GM12878 (cell line): ENCODE measurements at regions not wholly inside any gene's neighbourhood (a gene's known extent, or its start where the extent isn't known, plus 50 kb on each side); places are given as distances from the start of the nearest gene placed in this dataset.

Source experiments
- ATAC-seq: fragments of 200-7000 bp; cut with Tn5 transposase; 3 replicates; pipeline ENCODE4 v1.9.1; 2020; ENCODE audit warnings: mild to moderate bottlenecking, moderate library complexity
- BruUV-seq: library from RNA; stranded (reverse); fragments of 400-500 nt; replicated peaks from 2 replicates; lab custom pipeline; 2021; lab: Mats Ljungman, UMichigan
- CTCF ChIA-PET: fragments of 300-600 bp; sonication (Branson Sonifier 250); formaldehyde crosslinking; extraction: SDS; loops from one replicate; lab custom pipeline; 2021; ENCODE audit warnings: inconsistent platforms; lab: Yijun Ruan, JAX
- POLR2A ChIA-PET: fragments of 350-600 bp; formaldehyde crosslinking; extraction: SDS; loops from one replicate; lab custom pipeline; 2021; ENCODE audit warnings: inconsistent platforms; lab: Charles Lee
- RAD21 ChIA-PET: fragments of 300-600 bp; sonication (Branson Sonifier 250); formaldehyde crosslinking; loops from one replicate; lab custom pipeline; 2023; ENCODE audit warnings: antibody characterized with exemption; ENCODE audit not compliant: unreplicated experiment; lab: Charles Lee
- SMC1A ChIA-PET: fragments of 300-600 bp; sonication (Branson Sonifier 250); formaldehyde crosslinking; loops from one replicate; lab custom pipeline; 2023; ENCODE audit not compliant: unreplicated experiment, uncharacterized antibody; lab: Charles Lee
- DNase-seq: peaks from one replicate; pipeline ENCODE4 v3.0.0-alpha.2; 2011; ENCODE audit warnings: low read depth, low spot score
- FAIRE-seq: peaks from 3 replicates; lab custom pipeline; 2011; peaks lifted over from hg19 to GRCh38; lab: Jason Lieb, UNC
- H2AFZ ChIP-seq: 2 replicates; pipeline ENCODE4 v1.6.0; 2011; ENCODE audit warnings: low read depth, low read length, control low read depth; ENCODE audit not compliant: control insufficient read depth
- H3K27ac ChIP-seq: 2 replicates; pipeline ENCODE4 v1.5.1; 2011; ENCODE audit warnings: control low read depth; ENCODE audit not compliant: control insufficient read depth, insufficient read depth
- H3K27me3 ChIP-seq, 2 experiments: replicated peaks in 1 of 2; 2 replicates each; pipeline versions ENCODE4 v1.6.0 to v1.6.1; 2011; ENCODE audit warnings: low read length in 1 of 2; ENCODE audit not compliant: control insufficient read depth in 2 of 2, insufficient read depth in 2 of 2
- H3K36me3 ChIP-seq, 2 experiments: 2 replicates each; pipeline ENCODE4 v1.5.1; 2011; ENCODE audit warnings: low read length in 1 of 2; ENCODE audit not compliant: control insufficient read depth in 2 of 2, insufficient read depth in 2 of 2
- H3K4me1 ChIP-seq: 2 replicates; pipeline ENCODE4 v1.6.1; 2011; ENCODE audit warnings: mild to moderate bottlenecking, low read length, moderate library complexity, mixed read lengths; ENCODE audit not compliant: control insufficient read depth, insufficient read depth
- H3K4me2 ChIP-seq: 2 replicates; pipeline ENCODE4 v1.6.0; 2011; ENCODE audit warnings: control low read depth; ENCODE audit not compliant: control insufficient read depth, insufficient read depth
- H3K4me3 ChIP-seq: fragments of 200-600 bp; sonication (generic); 2 replicates; pipeline ENCODE4 v1.5.1; 2016
- H3K79me2 ChIP-seq: 2 replicates; pipeline ENCODE4 v1.6.0; 2011; ENCODE audit warnings: low read length; ENCODE audit not compliant: control insufficient read depth, insufficient read depth
- H3K9ac ChIP-seq: 2 replicates; pipeline ENCODE4 v1.8.0; 2011; ENCODE audit warnings: low read length, control low read depth, mixed read lengths; ENCODE audit not compliant: control insufficient read depth, insufficient read depth
- H3K9me3 ChIP-seq: replicated peaks from 3 replicates; pipeline ENCODE4 v1.5.1; 2011; ENCODE audit warnings: mild to moderate bottlenecking, low read length; ENCODE audit not compliant: control insufficient read depth, insufficient read depth
- H4K20me1 ChIP-seq: 2 replicates; pipeline ENCODE4 v1.6.0; 2011; ENCODE audit not compliant: control insufficient read depth, insufficient read depth
- ATF7 ChIP-seq: fragments of 450-650 bp; IDR thresholded peaks from 2 replicates; pipeline ENCODE4 v1.6.1; 2016; ENCODE audit warnings: low read depth, mild to moderate bottlenecking
- BMI1 ChIP-seq: fragments of 450-650 bp; IDR thresholded peaks from 2 replicates; pipeline ENCODE4 v1.6.1; 2016; ENCODE audit warnings: mild to moderate bottlenecking, moderate library complexity, borderline replicate concordance
- CBX5 ChIP-seq: sonication (generic); IDR thresholded peaks from 2 replicates; pipeline ENCODE4 v1.6.1; 2016; ENCODE audit warnings: low read depth, moderate library complexity, mild to moderate bottlenecking, inconsistent platforms
- EP300 ChIP-seq, 2 experiments: fragments of 150-350 bp in 1 of 2; IDR thresholded peaks; 2 replicates each; pipeline ENCODE4 v1.6.1; 2011 to 2012; ENCODE audit warnings: low read depth in 2 of 2, low read length in 2 of 2, borderline replicate concordance in 1 of 2, improper control_type of control experiment in 1 of 2, inconsistent platforms in 1 of 2; ENCODE audit not compliant: control insufficient read depth in 1 of 2
- FOXK2 ChIP-seq: fragments of 450-650 bp; IDR thresholded peaks from 2 replicates; pipeline ENCODE4 v1.6.1; 2017; ENCODE audit warnings: mild to moderate bottlenecking, moderate library complexity
- PML ChIP-seq: IDR thresholded peaks from 2 replicates; pipeline ENCODE4 v1.6.1; 2012; ENCODE audit warnings: low read length, inconsistent platforms
- RBBP5 ChIP-seq: fragments of 200-600 bp; sonication (generic); conservative IDR thresholded peaks from 2 replicates; pipeline ENCODE4 v1.6.1; 2016
- SMC3 ChIP-seq: IDR thresholded peaks from 2 replicates; pipeline ENCODE4 v1.6.1; 2011; ENCODE audit warnings: low read length, improper control_type of control experiment, borderline replicate concordance
- TARDBP ChIP-seq: IDR thresholded peaks from 2 replicates; pipeline ENCODE4 v1.6.1; 2016; ENCODE audit warnings: borderline replicate concordance
- ZNF217 ChIP-seq: fragments of 450-650 bp; IDR thresholded peaks from 2 replicates; pipeline ENCODE4 v1.6.1; 2017; ENCODE audit warnings: antibody characterized with exemption, mild to moderate bottlenecking
- ZNF384 ChIP-seq: IDR thresholded peaks from 2 replicates; pipeline ENCODE4 v1.6.1; 2012; ENCODE audit warnings: low read depth, mild to moderate bottlenecking, low read length, improper control_type of control experiment, borderline replicate concordance
- WGBS: methylation state at CpG from one replicate; pipeline ENCODE4 v1.1.6; 2016; ENCODE audit warnings: low lambda C conversion rate; ENCODE audit not compliant: insufficient replicate concordance, insufficient coverage; ENCODE audit errors: missing lambda C conversion rate; 5-methylcytosine and 5-hydroxymethylcytosine counted together
- in situ Hi-C: fragments of 300-500 bp; cut with MboI; formaldehyde crosslinking; loops from 9 replicates; pipeline ENCODE4 v1.14.3; 2018; ENCODE audit warnings: mixed read lengths
- intact Hi-C: fragments of 100-400 bp; cut with micrococcal nuclease; formaldehyde crosslinking; loops from one replicate; pipeline ENCODE4 v1.14.2; 2022; ENCODE audit not compliant: unreplicated experiment
- TF ChIP-seq, protein P1 (sequence below): fragments of 150-350 bp; IDR thresholded peaks from 2 replicates; pipeline ENCODE4 v1.6.1; 2014; ENCODE audit warnings: mild to moderate bottlenecking, low read depth, low read length
- TF ChIP-seq, protein P2 (sequence below): fragments of 450-650 bp; formaldehyde crosslinking; IDR thresholded peaks from 2 replicates; pipeline ENCODE4 v1.4.0; 2022; ENCODE audit warnings: mild to moderate bottlenecking, moderate library complexity
- TF ChIP-seq, protein P3 (sequence below): fragments of 450-650 bp; IDR thresholded peaks from 2 replicates; pipeline ENCODE4 v1.6.1; 2017; ENCODE audit warnings: mild to moderate bottlenecking, moderate library complexity

DNA sequence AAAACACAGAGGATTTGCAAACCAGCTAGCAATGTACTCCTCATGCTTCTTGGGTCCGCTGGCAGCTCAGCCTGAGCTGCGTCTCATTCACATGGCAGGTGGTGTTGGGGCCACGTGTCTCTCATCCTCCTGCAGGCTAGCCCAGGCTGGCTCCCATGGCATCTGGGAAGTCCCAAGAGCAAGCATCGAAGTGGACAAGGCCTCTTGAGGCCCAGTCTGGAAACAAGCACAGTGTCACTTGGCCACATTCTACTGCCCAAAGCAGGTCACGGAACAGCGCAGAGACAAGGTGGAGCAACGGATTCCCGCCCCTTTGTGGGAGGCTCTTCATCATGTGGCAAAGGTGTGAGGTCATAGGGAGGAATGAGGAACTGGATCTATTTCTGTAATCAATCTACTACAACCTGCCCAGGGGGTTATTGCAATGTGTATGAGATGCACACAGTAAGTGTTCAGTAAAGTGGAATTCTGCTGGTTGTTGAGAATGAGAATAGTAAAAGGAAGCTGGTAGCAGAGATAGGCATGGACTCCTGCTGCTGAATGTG lies 128.3 kb downstream of the TPRA1 start (continued):
- TF ChIP-seq, protein P1, sequence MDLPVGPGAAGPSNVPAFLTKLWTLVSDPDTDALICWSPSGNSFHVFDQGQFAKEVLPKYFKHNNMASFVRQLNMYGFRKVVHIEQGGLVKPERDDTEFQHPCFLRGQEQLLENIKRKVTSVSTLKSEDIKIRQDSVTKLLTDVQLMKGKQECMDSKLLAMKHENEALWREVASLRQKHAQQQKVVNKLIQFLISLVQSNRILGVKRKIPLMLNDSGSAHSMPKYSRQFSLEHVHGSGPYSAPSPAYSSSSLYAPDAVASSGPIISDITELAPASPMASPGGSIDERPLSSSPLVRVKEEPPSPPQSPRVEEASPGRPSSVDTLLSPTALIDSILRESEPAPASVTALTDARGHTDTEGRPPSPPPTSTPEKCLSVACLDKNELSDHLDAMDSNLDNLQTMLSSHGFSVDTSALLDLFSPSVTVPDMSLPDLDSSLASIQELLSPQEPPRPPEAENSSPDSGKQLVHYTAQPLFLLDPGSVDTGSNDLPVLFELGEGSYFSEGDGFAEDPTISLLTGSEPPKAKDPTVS: no peak
- no peak for TF ChIP-seq ZNF217

DNA sequence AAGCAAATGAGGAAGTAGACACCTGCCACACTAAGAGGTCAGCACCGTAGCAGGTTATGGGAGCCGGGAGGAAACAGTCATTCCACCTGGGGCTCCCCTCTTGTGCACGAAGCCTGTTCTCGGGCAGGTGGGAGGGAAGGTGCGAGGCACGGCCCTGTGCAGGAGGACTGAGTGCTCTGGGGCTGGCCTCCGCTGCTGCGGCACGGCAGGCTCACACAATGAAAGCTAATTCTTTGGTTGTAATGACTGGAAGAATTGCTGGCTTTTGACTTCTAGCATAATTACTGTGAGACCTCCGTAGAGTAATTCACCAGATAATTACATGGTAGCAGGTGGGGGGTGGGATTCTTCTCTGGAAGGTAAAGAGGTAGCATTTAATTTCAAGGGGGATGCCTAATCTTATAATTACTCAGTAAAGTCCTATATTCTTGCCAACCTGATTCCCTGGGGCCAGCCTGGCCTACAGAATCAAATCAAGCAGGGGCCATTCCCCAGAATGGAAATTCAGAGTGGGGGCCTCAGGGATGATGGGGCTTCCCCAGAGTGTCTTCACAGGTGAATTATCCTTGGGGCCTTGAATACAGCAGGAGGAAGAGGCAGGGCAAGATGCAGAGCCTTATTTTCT lies 129.1 kb downstream of the TPRA1 start:
- intact Hi-C loops: no loop called here
- in situ Hi-C loops: no loop called here
- POLR2A ChIA-PET: no interaction called here
- FAIRE-seq (no peak), DNase-seq (no peak), ATAC-seq (no peak)
- H3K4me3 ChIP-seq: no peak overlapping the region
- WGBS: 18% methylated on average over 10 of the region's 10 CpGs
- no TSS peak for BruUV-seq
- H3K4me1 ChIP-seq: no peaks in the 10 kb centered on the region
- peaks cover 4 to 9% of the 10 kb centered on the region in 2 experiments for H3K27me3 ChIP-seq
- H3K4me2 ChIP-seq: no peak overlapping the region
- no peaks in the 10 kb centered on the region for H4K20me1 ChIP-seq
- H3K9me3 ChIP-seq: no peaks in the 10 kb centered on the region
- no peaks in the 10 kb centered on the region for H3K36me3 ChIP-seq
- no peak overlapping the region for H3K9ac ChIP-seq
- no peak overlapping the region for H3K27ac ChIP-seq
- CTCF ChIA-PET: no interaction called here
- RAD21 ChIA-PET: no interaction called here
- H2AFZ ChIP-seq: no peak overlapping the region
- SMC1A ChIA-PET: no interaction called here
- H3K79me2 ChIP-seq: no peaks in the 10 kb centered on the region
- TF ChIP-seq RBBP5 (no peak), SMC3 (no peak), EP300 (IDR thresholded peaks at IDR 0.05; ENCODE audit: borderline replicate concordance in 1 of 2, control insufficient read depth in 1 of 2, low read depth in 2 of 2, low read length in 2 of 2) (no peak), BMI1 (no peak), ATF7 (no peak), PML (no peak), ZNF384 (no peak), FOXK2 (no peak), TARDBP (no peak), CBX5 (no peak)
- TF ChIP-seq, protein P2, sequence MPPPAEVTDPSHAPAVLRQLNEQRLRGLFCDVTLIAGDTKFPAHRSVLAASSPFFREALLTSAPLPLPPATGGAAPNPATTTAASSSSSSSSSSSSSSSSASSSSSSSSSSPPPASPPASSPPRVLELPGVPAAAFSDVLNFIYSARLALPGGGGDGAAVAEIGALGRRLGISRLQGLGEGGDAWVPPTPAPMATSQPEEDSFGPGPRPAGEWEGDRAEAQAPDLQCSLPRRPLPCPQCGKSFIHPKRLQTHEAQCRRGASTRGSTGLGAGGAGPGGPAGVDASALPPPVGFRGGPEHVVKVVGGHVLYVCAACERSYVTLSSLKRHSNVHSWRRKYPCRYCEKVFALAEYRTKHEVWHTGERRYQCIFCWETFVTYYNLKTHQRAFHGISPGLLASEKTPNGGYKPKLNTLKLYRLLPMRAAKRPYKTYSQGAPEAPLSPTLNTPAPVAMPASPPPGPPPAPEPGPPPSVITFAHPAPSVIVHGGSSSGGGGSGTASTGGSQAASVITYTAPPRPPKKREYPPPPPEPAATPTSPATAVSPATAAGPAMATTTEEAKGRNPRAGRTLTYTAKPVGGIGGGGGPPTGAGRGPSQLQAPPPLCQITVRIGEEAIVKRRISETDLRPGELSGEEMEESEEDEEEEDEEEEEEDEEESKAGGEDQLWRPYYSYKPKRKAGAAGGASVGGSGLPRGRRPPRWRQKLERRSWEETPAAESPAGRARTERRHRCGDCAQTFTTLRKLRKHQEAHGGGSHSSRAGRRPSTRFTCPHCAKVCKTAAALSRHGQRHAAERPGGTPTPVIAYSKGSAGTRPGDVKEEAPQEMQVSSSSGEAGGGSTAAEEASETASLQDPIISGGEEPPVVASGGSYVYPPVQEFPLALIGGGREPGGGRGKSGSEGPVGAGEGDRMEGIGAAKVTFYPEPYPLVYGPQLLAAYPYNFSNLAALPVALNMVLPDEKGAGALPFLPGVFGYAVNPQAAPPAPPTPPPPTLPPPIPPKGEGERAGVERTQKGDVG (CRISPR knock-in tag): no peak
- TF ChIP-seq, protein P3, sequence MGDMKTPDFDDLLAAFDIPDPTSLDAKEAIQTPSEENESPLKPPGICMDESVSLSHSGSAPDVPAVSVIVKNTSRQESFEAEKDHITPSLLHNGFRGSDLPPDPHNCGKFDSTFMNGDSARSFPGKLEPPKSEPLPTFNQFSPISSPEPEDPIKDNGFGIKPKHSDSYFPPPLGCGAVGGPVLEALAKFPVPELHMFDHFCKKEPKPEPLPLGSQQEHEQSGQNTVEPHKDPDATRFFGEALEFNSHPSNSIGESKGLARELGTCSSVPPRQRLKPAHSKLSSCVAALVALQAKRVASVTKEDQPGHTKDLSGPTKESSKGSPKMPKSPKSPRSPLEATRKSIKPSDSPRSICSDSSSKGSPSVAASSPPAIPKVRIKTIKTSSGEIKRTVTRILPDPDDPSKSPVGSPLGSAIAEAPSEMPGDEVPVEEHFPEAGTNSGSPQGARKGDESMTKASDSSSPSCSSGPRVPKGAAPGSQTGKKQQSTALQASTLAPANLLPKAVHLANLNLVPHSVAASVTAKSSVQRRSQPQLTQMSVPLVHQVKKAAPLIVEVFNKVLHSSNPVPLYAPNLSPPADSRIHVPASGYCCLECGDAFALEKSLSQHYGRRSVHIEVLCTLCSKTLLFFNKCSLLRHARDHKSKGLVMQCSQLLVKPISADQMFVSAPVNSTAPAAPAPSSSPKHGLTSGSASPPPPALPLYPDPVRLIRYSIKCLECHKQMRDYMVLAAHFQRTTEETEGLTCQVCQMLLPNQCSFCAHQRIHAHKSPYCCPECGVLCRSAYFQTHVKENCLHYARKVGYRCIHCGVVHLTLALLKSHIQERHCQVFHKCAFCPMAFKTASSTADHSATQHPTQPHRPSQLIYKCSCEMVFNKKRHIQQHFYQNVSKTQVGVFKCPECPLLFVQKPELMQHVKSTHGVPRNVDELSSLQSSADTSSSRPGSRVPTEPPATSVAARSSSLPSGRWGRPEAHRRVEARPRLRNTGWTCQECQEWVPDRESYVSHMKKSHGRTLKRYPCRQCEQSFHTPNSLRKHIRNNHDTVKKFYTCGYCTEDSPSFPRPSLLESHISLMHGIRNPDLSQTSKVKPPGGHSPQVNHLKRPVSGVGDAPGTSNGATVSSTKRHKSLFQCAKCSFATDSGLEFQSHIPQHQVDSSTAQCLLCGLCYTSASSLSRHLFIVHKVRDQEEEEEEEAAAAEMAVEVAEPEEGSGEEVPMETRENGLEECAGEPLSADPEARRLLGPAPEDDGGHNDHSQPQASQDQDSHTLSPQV: no peak
